ENCODE measurements at regions not wholly inside any gene's neighbourhood (a gene's known extent, or its start where the extent isn't known, plus 50 kb on each side); places are given as distances from the start of the nearest gene placed in this dataset.

DNA sequence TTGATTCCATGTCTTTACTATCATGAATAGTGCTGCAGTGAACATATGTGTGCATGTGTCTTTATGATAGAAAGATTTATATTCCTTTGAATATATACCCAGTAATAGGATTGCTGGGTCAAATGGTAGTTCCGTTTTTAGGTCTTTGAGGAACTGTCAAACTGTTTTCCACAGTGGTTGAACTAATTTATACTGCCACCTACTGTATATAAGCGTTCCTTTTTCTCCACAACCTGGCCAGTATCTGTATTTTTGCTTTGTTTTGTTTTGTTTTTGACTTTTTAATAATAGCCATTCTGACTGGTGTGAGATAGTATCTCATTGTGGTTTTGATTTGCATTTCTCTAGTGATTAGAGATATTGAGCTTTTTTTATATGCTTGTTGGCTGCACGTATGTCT lies 641.6 kb downstream of the SUCLG1 start (continued):
- TF ChIP-seq, protein P1, sequence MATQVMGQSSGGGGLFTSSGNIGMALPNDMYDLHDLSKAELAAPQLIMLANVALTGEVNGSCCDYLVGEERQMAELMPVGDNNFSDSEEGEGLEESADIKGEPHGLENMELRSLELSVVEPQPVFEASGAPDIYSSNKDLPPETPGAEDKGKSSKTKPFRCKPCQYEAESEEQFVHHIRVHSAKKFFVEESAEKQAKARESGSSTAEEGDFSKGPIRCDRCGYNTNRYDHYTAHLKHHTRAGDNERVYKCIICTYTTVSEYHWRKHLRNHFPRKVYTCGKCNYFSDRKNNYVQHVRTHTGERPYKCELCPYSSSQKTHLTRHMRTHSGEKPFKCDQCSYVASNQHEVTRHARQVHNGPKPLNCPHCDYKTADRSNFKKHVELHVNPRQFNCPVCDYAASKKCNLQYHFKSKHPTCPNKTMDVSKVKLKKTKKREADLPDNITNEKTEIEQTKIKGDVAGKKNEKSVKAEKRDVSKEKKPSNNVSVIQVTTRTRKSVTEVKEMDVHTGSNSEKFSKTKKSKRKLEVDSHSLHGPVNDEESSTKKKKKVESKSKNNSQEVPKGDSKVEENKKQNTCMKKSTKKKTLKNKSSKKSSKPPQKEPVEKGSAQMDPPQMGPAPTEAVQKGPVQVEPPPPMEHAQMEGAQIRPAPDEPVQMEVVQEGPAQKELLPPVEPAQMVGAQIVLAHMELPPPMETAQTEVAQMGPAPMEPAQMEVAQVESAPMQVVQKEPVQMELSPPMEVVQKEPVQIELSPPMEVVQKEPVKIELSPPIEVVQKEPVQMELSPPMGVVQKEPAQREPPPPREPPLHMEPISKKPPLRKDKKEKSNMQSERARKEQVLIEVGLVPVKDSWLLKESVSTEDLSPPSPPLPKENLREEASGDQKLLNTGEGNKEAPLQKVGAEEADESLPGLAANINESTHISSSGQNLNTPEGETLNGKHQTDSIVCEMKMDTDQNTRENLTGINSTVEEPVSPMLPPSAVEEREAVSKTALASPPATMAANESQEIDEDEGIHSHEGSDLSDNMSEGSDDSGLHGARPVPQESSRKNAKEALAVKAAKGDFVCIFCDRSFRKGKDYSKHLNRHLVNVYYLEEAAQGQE (IDR thresholded peaks at IDR 0.05; ENCODE audit: borderline replicate concordance), result peak; percentile 74; the same call in 1 of the 2 replicates
- TF ChIP-seq, protein P1 (CRISPR knock-in tag; IDR thresholded peaks at IDR 0.05; ENCODE audit: low read depth), result no peak
- no peak for TF ChIP-seq CHCHD3 (CRISPR knock-in tag; IDR thresholded peaks at IDR 0.05)
- no peak for TF ChIP-seq MTA3 (IDR thresholded peaks at IDR 0.05; ENCODE audit: borderline replicate concordance)
- no peak for TF ChIP-seq GABPB1 (CRISPR knock-in tag; IDR thresholded peaks at IDR 0.05)
- TF ChIP-seq TAF9B (IDR thresholded peaks at IDR 0.05; ENCODE audit: partially characterized antibody), result no peak
- TF ChIP-seq, protein P2, sequence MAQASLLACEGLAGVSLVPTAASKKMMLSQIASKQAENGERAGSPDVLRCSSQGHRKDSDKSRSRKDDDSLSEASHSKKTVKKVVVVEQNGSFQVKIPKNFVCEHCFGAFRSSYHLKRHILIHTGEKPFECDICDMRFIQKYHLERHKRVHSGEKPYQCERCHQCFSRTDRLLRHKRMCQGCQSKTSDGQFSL (CRISPR knock-in tag; IDR thresholded peaks at IDR 0.05), result no peak
- TF ChIP-seq, protein P2 (tag; IDR thresholded peaks at IDR 0.05), result no peak
- no peak for TF ChIP-seq SRSF3 (IDR thresholded peaks at IDR 0.05; ENCODE audit: insufficient read depth, low read length)
- no peak for TF ChIP-seq ZNF212 (CRISPR knock-in tag; IDR thresholded peaks at IDR 0.05)
- TF ChIP-seq MEF2D (tag; conservative IDR thresholded peaks at IDR 0.05; ENCODE audit: low read depth), result no peak
- no peak for TF ChIP-seq RBBP5 (IDR thresholded peaks at IDR 0.05; ENCODE audit: borderline replicate concordance, insufficient read depth, low read length, poor library complexity, severe bottlenecking)
- no peak for TF ChIP-seq ARNT (IDR thresholded peaks at IDR 0.05)
- no peak for TF ChIP-seq NEUROD1 (IDR thresholded peaks at IDR 0.05; ENCODE audit: borderline replicate concordance, low read depth, low read length, partially characterized antibody)
- TF ChIP-seq, protein P3, sequence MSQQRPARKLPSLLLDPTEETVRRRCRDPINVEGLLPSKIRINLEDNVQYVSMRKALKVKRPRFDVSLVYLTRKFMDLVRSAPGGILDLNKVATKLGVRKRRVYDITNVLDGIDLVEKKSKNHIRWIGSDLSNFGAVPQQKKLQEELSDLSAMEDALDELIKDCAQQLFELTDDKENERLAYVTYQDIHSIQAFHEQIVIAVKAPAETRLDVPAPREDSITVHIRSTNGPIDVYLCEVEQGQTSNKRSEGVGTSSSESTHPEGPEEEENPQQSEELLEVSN (IDR thresholded peaks at IDR 0.05; ENCODE audit: borderline replicate concordance in 1 of 2, extremely low read depth in 1 of 2, insufficient read depth in 1 of 2, insufficient read length in 1 of 2, low read depth in 1 of 2, low read length in 1 of 2, poor library complexity in 1 of 2, severe bottlenecking in 1 of 2), result no peak
